ENCODE measurements at regions not wholly inside any gene's neighbourhood (a gene's known extent, or its start where the extent isn't known, plus 50 kb on each side); places are given as distances from the start of the nearest gene placed in this dataset.

GRCh38 chr2:6071519-6071918 lies 379.3 kb downstream of the SOX11 start:
- no peak for DNase-seq

- no peak for DNase-seq
Observed at GRCh38 chr2:6072276-6072675, 380.1 kb downstream of the SOX11 start.

DNA sequence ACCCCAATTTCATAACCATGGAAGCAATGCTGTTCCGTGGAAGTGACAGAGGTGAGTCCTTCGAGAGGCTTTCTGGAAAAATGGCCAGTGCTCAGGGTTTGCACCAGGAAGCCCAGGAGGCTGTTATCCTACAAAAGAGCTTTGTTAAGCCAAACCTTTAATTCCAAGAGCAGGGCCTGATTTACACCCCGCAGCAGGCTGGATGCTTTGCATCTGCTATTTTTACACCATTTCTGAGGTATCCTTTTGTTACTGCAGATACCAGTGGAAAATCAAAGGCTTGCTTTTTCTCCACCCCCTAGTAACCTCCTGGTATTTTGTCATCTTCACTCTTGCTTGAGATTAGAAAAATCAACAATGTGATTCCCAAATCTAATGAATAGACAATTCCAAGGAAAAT lies 380.6 kb downstream of the SOX11 start:
- DNase-seq = no peak

DNA sequence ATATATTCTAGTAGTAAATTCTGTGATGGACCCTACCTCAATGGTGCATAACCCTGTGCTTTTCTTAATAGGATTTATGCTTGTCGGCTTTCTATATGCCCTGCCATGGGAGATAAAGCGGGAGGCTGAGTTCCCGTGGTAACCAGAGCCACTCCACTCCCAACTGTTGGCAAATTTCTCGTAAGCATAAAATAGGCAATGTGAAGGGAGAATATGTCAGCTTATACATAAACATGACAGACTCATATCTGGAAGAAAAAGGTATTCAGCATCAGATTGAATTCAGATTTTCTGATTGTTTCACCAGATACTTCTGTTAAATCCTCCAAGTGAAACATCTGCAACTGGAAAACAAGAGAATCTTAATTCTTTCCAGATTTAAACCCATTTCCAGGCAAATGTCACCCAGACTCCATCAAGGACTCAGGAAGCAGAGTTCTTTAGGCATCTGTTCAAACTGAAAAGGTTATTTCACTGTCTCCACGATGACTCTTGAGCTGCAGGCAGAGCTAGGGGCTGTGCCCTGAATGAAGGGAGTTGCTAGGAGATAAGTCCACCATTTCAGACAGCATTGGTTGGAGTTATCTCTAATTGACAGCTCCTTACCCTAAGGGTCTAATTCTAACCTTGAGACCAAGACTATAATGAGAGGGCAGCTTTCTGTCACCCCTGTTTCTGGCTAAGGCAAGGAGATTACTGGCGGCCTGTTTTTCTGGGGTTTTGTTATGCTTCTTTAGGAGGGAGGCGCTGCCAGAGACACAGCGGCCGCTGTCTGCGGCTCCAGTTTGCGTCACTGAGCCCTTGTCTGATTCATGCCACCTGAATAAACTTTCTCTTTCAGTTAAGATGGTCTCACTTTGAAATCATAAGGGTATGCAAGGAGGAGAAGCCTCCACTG lies 381.3 kb downstream of the SOX11 start:
- no peak for DNase-seq

GRCh38 chr2:6074089-6074643 lies 382.0 kb downstream of the SOX11 start:
- DNase-seq = no peak

GRCh38 chr2:6077585-6077984 lies 385.4 kb downstream of the SOX11 start:
- DNase-seq = no peak

- DNase-seq = no peak
Observed at GRCh38 chr2:6078414-6078813, 386.2 kb downstream of the SOX11 start.

DNA sequence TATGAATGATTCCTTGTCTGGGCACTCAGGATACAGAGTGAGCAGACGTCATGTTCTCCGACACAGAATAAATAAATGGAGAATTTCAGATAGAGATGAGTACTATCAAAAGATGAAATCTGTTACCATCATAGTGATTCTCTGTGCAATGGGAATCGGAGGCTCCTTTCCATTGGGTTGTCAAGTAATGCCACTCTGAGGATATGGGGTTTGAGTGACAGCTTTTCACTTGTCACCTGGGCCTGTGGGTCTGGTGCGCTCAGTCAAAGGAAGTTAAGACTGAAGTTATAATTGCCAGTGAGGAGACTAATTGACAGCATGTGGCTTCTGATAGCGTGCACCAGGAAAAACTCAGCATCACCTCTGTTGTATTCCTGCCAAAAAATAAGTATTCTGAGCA lies 387.2 kb downstream of the SOX11 start:
- DNase-seq = no peak

DNA sequence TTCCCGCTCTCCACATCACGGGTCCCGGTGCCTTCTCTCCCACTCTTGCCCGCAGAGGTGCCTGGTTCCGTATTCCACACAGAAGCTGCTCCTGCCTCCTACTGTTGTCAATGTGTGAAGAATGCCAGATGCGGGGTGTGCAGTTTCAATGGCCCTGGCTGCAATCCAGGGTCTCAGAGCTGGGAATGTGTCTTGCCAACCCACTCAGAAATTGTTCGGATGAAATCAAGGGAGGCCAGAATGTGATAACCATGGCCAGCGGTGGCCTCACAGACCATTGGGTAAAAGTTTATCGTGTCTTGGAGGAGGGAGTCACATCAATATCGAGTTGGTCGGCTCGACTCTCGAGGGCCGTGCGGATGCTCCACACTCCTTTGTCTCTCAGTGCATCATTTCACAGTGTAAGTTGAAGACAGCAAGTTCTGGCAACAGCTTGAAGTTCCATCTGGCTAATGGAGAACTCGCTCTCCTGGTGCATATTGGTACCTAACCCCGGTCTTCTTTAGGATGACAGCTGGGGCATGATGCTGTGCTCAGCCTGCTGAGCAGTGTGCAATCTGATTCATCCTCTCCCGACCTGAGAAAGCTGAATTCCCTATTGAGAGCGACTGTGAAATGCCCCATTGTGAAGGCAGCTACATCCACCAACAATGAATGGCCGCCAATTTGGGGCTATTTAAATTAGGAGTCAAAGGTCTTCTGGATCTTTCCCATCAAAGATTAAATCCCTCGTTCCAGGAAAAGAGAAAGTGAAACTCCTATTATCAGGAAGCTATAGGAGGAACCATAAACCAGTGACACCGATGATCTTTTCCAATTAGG lies 389.0 kb downstream of the SOX11 start:
- no peak for DNase-seq

DNA sequence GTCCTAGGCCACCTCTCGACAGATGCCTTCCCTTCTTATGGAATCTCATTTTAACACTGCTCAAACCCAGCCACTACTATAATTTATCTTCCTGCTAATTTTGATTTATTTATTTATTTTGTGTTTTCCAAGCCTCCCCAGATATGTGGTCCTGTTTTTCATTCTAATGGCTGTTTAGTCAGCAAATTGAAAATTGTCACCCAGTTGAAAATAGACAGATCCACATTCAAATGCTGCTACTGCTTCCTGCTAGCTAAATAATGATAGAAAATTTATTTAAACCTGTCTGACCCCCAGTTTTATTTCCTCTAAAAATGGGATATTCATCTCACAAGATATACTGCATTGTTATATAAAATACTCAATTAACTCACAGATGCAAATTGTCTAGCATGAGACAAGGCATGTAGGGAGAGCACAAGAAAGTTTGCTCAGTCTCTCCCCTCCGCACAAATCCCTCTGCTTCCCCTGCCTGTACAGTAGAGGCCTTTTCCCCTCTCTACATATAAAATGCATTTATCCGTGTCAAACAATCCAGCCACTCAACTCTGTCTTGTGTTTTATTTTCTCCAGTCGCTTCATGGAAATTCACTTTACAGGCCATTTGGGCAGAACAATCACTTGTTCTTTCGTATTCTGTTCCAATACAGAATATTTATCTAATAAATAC lies 389.9 kb downstream of the SOX11 start:
- DNase-seq = no peak

DNA sequence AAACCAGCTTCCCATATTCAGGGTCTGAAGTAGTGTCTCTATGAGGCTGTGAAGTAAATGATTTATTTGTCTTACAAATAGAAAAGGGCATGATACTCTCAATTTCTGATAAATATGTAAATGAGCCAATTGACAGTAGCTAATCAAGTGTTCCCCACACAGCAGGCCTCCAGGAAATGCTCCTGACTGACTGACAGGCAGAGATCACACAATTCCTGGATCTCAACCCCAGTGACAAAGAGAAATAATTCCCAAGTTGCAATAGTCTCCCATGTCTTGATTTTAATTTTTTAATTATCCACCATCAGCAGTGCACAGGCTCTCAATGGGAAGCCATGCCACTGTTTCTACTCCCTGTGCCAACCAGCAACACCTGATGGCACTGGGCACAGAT lies 390.4 kb downstream of the SOX11 start:
- DNase-seq = no peak

GRCh38 chr2:6083136-6083535 lies 391.0 kb downstream of the SOX11 start:
- DNase-seq = no peak

GRCh38 chr2:6089474-6089873 lies 397.3 kb downstream of the SOX11 start:
- DNase-seq = no peak

DNA sequence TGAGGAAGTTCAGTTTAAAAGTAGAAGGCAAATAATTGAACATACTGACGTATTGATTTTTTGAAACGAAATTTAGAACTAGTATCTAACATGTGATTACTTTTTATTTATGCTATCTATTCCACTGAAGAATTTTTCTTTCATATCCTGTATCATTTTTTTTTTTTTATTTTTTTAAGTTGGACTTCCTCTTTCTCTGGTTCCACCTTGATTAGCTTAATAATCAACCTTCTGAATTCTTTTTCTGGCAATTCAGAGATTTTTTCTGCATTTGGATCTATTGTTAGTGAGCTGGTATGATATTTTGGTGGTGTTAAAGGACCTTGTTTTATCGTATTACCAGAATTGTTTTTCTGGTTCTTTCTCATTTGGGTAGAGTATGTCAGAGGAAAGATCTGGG lies 411.2 kb downstream of the SOX11 start:
- no peak for DNase-seq

GRCh38 chr2:6103949-6104348 lies 411.8 kb downstream of the SOX11 start:
- DNase-seq = no peak

DNA sequence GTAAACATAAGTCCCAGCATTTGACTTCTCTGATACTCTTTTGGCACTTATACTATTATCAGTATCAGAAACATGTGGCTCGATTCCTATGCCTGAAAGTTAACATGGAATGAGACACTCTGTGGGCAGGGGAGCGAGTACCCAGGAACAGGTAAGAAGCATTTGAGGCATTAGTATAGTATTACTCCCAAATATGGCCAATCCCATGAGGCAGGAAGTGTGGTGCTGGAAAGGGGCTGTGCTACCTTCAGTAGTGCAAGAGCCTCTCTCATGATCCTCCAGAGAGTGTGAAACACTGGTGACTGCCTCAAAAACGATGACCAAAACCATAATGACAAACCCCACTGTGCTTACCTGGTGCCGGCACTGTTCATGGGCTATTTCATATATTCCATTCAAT lies 415.1 kb downstream of the SOX11 start:
- DNase-seq = no peak

GRCh38 chr2:6109831-6110230 lies 417.6 kb downstream of the SOX11 start:
- no peak for DNase-seq

DNA sequence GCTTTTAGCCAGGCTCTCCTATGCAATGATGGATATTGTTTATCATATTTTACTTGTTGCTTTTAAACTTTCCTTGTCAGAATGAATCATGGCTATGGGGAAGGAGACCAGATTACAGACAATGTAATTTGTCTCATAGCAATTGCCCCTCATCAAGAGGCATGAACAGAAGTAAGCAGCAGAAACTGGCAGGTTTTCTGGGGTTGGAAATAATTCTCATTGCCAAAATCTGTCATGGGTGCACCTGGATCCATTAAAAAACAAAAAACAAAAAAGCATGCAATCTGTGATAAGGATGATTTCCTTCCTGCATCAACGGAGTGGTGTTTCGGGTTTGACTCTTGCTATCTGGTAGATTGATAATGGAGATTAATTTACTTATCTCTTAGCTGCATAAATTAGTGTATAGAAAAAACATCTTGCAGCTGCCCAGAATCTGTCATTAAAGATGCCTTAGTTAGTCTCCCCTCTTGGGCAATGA lies 419.6 kb downstream of the SOX11 start:
- DNase-seq = no peak

GRCh38 chr2:6113786-6114185 lies 421.6 kb downstream of the SOX11 start:
- no peak for DNase-seq

- DNase-seq = no peak
Observed at GRCh38 chr2:6127718-6128117, 435.5 kb downstream of the SOX11 start.

GRCh38 chr2:6139142-6139541 lies 447.0 kb downstream of the SOX11 start:
- no peak for DNase-seq

DNA sequence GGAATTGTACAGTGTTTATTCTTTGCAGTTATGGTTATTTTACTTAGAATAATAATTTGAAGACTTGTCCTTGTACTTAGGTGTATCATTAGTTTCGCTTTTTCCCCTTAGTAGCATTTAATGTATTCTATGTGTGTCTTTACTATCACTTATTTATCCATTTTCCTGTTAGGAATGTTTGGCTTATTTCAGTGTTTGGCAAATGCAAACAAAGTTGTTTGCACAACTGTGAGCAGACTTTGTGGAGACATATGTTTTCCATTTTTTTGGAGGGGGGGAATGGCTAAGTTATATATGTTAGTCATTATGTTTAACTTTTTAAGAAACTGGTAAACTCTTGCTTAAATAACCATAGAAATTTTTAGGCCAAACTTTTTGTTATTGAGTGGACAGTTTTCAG lies 447.7 kb downstream of the SOX11 start:
- no peak for DNase-seq

- DNase-seq = no peak
Observed at GRCh38 chr2:6140509-6140908, 448.3 kb downstream of the SOX11 start.
